Medulla oblongata (tissue), 1 donor: ENCODE measurements at regions not wholly inside any gene's neighbourhood (a gene's known extent, or its start where the extent isn't known, plus 50 kb on each side); places are given as distances from the start of the nearest gene placed in this dataset.
A peak's percentile ranks its signal among the peaks of the same experiment; 100 is the strongest.

Experiments
- DNase-seq: peaks from one replicate; pipeline ENCODE4 v3.0.0-alpha.2; 2015; ENCODE audit errors: extremely low spot score

DNA sequence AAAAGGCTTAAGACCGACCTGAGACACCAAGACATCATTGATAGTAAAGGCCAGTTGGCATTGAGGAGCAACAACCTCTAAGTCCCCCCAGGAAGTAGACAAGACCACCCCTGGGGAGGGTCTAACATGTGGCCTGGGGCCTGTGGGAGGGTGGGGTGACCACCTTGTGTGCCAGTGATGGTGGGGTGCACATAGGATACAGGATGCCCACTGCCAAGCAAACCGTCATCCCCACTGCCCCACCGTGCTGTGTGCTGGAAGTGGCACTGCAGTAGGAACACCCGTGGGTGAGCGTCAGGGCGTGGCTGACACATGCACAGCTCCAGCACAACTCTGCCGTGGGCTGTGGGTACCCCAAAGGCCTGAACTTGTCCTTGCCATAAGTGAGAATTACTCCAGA is 84.3 kb upstream of the LGALSL start:
- DNase-seq = no peak

DNA sequence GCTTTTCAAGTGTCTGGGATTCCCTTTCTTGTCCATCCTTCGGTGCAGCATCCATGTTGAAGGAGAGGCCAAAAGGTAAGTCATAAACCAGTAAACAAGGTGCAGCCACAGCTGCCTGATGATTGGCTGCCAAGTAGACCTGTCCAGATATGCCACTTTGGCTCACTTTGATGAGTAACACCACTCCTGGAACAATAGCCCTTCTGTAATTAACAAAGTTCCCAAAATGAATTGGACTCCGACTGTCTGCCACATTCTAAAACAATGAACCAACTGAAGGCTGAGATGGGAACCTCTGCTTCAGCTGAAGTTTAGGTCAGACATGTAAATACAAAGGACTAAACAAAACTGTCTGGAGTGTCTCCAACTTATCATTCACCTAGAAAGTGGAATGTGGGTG is 82.2 kb upstream of the LGALSL start:
- no peak for DNase-seq

DNA sequence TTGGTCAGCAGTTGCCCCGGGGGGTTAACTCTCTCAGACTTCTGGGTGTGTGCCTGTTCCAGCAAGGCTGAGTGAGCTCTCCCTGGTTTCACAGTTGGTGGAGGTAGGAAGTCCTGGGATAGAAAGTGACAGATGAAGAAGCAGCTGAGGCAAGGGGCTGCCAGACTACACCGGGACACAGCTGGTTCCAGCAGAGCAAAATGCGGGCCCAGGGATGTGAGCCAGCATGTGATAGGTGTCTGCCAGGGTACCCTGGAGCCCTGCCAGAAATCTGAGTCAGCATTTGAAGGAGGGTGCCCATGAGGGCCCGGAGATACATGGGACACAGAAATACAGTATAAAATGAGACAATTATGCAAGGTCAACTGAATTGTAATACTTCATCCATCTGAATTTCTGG is 79.3 kb upstream of the LGALSL start:
- DNase-seq = no peak

DNA sequence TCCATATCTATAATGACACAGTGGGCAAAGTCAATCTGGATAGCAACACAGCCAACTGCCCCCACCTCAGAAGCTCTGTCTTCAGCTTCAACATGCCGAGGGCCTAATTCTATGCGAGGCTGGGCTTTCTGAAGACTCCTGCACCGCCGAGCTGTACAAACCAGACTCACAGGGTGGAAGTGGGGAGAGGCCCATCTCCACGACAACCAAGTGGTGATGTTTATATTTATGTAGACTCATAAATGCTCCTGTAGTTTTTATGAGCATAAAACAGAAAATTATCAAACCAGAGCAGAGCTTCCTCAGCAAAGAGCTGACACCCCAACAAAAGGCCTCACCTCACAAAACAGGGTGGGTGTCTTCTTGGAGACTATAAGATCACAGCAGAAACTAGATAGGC is 77.0 kb upstream of the LGALSL start:
- no peak for DNase-seq

DNA sequence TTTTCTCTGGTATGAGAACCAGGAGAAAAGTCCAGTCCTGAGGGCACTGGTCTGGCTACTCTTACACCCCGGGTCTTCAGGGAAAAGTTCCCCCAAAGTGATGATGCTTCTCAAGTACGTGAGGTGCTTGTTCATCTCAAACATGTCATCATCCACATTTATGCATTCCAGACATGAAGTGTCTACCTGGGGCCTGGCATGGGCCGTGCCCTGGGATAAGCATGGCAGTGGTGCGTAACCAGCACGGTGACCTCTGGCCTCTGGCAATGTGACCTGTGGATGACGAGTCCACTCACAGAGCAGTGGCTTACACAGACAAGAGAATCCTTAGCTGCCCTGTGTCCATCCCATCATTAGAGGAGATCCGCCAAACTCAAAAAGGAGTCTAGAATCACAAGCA is 74.8 kb upstream of the LGALSL start:
- no peak for DNase-seq

DNA sequence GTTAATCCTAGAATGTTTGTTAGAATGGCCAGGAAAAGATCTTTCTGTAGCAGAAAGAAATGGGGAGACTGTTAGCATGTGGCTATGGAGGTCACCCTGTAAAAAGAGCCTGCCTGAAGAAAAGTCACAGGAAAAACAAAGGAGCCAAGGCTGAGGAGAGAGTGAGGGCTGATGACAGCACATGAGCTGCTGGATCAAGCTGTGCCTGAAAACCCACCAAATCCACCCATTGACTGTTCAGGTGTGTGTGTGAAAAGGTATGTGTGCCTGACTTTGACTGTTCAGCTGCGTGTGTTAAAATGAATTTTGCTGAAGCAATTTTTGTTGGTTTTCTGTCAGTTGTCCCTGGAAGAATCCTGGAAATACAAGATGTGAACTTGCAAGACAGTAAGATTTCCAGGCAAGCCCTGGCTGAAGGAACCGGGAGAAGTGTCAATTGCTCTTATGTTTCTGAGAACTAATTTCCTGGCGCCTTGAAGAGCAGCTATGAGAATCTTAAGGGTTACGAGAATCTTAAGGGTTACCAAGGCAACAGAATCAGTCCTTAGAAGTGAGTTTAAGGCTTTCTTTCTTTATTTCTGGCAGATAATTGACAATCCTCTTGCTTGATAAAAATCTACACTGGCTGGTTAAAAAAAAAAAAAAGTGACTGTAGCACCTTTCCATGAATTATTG is 73.0 kb upstream of the LGALSL start:
- no peak for DNase-seq

DNA sequence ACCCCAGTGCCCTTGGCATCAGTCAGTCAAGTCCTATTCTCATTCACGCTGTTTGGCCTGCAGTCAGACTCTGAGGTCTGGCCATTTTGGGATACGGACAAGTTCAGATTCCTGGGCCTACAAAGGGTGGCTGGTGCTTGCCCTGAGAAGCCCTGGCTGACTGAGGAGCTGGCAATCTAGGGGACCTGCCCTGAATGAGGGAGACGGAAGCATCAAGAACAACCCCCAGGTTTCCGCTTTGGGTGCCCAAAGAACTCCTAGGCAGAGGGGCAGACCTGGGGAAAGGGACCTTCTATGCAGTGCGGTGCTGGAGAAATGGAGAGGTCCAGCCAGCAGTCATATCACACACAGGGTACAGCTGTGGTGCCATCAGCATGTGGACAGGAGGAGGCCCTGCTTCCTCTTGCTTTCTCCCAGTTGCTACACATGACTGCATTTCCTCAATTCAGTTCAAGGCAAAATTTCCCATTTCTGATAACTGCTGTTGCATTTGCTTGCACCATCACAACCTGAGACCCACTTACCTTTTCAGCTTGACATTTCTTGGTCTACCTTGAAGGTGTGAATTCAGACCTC is 70.9 kb upstream of the LGALSL start:
- peak; percentile 50 for DNase-seq

DNA sequence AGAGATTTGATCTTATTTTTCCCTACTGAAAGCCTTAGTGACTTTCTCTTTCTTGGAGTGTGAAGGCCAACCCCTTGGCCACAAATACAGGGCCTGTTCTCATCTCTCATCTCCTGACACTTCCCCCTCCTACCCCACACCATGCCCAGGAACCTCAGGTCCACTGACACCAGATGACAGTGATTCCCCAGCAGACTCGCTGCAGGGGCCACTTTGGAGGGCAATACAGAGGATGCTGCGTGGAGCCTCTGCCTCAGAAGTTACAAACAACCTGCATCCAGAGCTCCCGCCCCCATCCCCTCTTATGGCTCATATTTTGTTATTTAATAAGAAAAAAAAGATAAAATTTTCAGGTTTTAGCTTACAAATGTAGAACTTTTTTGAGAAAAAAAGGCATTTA is 70.1 kb upstream of the LGALSL start:
- DNase-seq = no peak

DNA sequence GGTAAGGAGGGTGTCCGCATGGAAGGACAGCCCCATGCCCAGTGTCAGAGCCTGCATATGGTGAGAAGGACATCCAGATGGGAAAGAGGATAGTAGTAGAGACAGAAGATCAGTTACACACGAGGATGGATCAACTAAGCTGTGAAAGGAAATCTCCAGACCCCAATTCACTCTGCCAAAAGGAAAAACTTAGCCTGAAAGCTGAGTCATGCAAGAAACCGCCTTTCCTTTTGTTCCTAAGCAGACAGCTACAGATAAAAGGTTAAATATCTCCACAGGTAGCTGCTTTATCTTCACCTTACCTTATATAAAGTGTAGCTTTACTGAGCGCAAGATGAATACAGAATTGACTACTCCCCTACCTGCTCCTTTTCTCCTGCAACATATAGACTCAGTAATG is 67.3 kb upstream of the LGALSL start:
- DNase-seq = no peak

DNA sequence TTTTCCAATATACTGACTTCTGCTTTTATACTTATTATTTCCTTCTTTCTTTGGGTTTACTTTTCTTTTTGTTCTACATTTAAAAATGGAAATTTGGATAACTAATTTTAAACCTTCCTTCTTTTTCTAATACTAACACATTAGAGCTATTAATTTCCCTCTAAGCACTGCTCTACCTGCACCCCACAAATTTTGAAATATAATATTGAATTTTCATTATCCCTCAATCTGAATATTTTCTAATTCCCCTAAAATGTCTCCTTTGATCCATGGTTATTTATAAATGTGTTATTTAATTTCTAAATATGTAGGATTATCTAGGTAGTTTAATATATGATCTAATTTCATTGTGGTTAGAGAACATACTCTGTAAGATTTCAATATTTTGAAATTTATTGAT is 63.4 kb upstream of the LGALSL start:
- DNase-seq = no peak

DNA sequence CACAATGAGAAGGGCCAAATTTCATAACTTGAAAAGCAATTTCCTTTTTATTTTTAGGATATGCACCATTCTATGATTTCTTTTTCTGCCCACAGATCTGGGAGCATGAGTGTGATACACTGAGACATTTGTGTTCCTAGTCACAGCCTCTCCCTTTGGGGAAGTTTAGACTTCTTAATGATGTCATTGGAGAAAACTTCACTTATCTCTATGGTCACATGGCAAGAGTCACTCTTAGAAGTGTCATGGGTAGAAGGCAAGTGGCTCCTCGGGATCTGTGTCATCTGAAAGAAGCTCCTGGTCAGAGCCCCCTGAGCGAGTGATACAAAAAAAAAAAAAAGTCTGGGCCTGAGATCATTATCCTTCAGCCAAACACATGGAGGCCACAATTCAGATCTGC is 62.5 kb upstream of the LGALSL start:
- no peak for DNase-seq

DNA sequence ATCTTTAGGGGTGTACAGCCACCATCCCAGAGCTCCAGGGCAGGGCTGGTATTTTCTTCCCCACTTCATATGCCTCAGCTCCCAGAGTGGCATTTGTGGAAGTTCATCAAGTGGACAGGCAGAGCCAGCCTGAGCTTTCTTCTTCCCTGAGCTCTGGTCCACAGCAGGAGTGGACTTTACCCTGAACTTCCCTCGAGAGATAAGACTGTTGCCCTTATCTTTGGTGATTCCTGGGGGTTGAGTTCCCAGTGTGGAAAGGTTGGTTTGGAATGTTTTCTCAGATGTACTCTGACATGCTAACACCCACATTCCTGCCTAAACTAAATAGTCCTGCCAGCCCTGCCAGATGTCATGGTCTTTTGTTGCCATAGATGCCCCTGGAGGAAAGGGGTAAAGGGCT is 62.0 kb upstream of the LGALSL start:
- no peak for DNase-seq

DNA sequence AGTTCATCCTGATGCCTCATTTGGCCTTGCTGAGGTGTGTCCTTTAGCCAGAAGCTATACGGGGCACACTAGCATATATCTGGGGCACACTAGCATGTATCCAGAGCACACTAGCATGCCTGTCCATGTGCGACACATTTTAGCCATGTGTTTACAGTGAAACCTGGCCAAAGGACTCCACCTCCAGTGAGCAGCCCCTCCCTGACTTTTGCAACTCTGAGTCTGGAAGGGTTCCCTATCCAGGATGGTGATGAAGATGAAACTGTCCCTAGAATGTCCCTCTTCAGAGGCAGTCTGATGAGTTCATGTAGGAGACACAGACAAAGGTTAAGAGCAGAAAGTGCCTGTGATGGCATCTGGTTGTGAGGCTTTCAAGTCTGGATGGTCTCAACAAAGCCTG is 61.4 kb upstream of the LGALSL start:
- no peak for DNase-seq

DNA sequence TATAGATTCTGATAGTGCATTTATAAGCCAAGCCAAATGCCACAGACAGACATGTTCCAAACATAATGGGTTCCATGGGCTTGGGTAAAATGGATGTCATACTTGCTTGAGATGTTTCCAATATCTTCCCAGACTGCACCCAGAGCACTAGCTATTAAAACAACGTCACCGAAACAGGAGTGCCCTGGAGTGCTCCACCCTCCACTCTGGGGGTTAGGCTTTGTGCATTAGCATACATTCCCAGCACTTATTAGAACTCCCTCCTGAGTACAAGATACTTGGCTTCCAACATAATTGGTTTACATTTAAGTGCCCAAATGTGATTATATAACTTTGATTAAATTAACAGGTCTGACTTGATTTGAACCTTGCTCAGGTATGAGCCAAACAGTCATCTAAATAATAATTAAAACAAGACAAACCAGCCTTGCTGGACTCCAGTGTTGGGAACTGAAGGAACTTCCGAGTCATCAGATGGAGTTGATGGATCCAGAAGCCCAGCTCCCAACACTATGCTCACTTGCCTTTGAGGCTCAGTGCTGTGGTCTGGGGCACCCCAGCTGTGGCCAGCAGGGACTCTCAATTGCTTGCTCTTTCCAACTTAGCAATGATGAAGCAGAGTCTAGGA is 60.5 kb upstream of the LGALSL start:
- DNase-seq = no peak

DNA sequence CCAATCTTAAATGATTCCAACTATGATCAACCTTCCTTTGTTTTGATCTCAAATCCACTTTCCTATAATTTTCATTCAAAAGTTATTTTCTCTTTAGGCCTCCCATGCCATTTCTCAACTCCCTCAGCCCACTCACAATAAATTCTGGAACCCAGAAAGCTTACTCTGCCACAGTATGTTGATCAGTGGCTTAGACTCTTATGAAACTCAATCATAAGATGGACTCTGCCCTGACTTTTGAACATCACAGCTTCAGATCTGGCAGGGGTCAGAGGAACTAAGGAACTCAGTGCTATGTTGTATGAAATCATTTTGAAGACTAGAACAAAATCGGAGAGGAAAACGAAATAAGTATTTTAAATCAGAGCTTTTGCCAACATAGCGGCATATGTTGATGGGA is 59.8 kb upstream of the LGALSL start:
- DNase-seq = no peak

DNA sequence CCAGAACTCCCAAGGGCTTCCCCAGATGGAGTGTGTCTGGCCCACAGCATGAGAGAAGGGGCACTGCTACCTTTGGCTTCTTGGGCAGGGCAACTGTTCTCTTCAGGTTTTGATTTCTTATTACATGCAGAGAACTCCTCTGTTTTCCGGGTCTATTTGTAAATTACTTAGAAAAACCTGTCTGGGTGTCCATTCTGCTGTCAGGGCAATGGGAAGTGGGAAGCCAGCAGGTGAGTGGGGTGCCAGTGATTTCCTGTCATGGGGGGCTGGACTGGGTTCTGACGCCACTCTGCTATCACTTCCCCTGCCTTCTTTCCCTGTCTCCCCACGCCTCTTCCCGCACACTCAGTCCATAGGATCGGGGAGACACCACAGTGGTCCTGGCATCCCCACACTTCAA is 58.0 kb upstream of the LGALSL start:
- DNase-seq = no peak

DNA sequence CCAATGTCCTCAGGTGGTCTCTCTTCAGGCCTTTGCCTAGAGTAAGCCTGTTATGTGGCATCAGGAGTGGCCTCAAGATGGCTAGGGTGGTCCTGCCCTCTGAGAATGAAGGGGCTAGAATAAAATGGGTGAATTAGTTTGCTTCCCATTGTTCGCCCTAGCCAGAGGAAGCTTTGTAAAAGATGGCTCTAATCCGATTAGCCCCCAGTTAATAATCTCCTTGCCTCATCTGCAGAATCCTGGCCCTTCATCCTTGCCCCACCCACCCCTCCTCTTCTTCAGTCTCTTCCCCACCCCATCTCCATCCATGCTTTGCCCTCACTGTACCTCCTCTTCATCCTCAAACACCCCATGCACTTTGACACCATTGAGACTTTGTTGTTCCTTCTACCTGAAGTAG is 57.4 kb upstream of the LGALSL start:
- DNase-seq = no peak

DNA sequence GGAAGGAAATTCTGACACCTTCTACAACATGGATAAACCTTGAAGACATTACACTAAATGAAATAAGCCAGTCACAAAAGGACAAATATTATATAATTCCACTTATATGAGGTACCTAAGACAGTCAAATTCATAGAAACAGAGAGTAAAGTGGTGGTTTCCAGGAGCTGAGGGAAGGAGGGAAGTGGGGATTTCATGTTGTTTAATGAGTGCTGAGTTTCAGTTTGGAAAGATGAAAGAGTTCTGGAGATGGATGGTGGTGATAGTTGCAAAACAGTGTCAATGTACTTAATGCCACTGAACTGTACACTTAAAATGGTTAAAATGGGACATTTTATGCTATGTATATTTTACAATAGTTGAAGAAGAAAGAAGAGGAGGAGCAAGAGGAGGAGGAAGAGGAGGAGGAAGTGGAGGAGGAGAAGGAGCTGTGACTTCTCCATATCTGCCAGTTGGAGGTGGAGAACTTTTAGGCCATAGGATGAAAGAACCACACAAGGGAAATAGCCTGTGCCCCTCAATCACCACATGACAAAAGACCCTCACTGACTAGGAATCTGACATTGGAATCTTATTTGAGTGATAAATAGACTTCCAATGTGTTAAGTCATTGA is 55.3 kb upstream of the LGALSL start:
- DNase-seq = no peak

DNA sequence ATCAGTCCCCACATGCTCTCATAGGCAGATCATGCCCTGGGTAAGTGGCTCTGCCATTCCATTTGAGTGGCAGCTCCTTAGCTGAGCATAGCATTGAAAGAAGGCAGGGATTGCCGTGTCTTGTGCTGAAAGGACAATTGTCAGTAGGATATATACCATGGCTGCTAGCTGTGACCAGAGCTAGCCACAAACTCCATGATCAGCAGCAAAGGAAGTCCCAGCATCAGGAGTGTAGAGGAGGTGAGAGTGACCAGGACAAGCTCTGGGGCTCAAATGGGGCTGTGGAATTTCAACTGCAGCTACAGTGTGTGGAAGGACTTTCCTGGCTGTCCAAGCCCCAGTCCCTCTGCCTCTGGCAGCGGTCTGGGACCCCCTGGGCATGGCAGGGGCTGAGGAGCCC is 54.4 kb upstream of the LGALSL start:
- DNase-seq = no peak

DNA sequence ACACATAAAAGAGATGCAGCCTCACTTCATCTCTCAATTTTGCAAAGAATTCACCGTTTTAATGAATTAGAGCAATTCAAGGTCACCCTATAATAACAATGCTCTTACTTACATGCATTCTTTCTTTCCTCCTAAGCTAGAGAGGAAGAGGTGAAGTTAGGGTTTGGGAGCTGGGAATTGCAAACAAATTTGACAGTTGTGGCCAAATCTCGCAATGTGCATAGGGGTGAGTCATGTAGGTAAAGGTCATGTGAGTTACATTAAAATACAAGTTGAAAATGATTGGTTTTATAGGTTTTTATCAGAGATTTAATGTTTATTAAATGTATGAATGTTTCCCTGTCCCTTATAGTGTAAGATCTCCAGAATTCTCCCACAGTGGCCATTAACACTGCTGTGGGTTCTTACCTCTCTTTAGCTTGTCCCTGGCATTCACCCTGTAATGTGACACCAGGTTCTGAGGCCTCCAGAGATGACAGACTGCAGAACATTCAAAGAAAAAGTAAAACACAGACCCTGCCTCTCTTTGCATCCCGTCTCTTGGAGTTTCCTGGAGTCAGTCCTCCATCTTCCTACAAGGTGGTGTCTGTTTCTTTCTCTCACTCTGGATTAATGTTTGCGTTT is 53.7 kb upstream of the LGALSL start:
- no peak for DNase-seq

DNA sequence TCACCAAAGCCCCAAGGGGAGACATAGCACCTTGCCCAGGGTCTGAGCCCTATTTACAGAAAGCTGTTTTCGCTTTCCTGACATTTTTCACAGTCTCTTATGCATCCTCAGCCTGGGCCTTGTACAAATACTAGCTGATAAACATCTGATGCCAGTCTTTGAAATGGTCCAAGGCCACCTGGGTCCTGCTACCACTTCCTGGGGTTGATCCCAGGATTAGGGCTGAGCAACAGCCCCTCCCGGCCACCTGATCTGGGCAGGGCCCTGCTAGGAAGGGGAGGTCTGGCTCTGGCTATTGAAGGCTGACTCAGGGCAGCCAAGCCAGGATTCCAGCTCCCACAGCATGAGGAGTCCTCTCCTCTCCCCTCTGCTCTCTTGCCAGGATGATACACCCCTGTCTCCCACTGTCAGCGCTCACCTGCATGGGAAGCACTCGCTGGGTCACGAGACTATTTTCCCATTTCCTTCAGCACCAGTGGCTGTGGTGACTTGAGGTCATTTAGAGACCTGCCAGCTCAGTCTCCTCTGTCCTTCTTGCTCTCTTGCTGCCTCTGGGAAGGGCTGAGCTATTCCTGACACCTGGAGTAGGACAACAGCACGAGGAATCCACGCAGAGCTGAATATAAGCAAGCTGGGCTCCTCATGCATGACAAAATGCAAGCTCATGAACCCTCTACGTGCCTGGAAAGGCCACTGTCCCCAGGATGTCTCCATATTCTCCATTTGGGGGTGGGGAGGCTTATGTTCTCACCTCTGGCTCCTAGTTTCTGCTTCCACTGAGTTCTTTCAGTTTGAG is 53.0 kb upstream of the LGALSL start:
- no peak for DNase-seq

DNA sequence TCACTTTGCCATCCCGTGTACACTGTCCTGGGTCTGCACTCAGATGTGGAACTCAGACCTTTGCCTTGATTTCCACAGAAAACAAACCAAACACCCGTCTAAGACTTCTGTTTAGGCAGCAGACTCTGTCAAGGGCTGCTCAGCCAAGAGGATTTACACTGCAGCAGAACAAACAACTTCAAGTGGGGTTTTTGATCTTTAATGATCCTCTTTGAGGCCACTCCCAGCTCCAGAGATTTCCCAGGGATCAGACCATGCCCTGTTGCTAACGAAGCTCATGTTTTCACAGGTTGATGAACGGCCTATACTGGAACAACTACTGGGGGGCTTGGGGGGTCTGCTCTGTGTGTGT is 52.5 kb upstream of the LGALSL start:
- DNase-seq = no peak
